DND-41 (cell line): ENCODE measurements at regions not wholly inside any gene's neighbourhood (a gene's known extent, or its start where the extent isn't known, plus 50 kb on each side); places are given as distances from the start of the nearest gene placed in this dataset.
A peak's percentile ranks its signal among the peaks of the same experiment; 100 is the strongest.

Source experiments
- EZH2 ChIP-seq: IDR thresholded peaks from 3 replicates; pipeline ENCODE4 v1.6.1; 2012; ENCODE audit warnings: borderline replicate concordance, low read depth, mild to moderate bottlenecking, moderate library complexity, low read length, inconsistent platforms; ENCODE audit not compliant: severe bottlenecking
- TF ChIP-seq, protein P1 (sequence below): IDR thresholded peaks from 2 replicates; pipeline ENCODE4 v1.5.1; 2012; ENCODE audit warnings: borderline replicate concordance, low read length, moderate library complexity, mild to moderate bottlenecking; ENCODE audit not compliant: poor library complexity, severe bottlenecking; ENCODE audit errors: extremely low read depth

- TF ChIP-seq EZH2 = no peak
- TF ChIP-seq, protein P1, sequence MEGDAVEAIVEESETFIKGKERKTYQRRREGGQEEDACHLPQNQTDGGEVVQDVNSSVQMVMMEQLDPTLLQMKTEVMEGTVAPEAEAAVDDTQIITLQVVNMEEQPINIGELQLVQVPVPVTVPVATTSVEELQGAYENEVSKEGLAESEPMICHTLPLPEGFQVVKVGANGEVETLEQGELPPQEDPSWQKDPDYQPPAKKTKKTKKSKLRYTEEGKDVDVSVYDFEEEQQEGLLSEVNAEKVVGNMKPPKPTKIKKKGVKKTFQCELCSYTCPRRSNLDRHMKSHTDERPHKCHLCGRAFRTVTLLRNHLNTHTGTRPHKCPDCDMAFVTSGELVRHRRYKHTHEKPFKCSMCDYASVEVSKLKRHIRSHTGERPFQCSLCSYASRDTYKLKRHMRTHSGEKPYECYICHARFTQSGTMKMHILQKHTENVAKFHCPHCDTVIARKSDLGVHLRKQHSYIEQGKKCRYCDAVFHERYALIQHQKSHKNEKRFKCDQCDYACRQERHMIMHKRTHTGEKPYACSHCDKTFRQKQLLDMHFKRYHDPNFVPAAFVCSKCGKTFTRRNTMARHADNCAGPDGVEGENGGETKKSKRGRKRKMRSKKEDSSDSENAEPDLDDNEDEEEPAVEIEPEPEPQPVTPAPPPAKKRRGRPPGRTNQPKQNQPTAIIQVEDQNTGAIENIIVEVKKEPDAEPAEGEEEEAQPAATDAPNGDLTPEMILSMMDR = peak; percentile 20
Measured at GRCh38 chr15:66966256-66966655, 99.1 kb upstream of the SMAD3 start.
